PFSK-1 (cell line): ENCODE measurements at regions not wholly inside any gene's neighbourhood (a gene's known extent, or its start where the extent isn't known, plus 50 kb on each side); places are given as distances from the start of the nearest gene placed in this dataset.

Experiments
- POLR2AphosphoS5 ChIP-seq: IDR thresholded peaks from 2 replicates; pipeline ENCODE4 v1.6.1; 2012; ENCODE audit warnings: low read depth, mild to moderate bottlenecking, control low read depth, low read length, moderate library complexity
- REST ChIP-seq, 2 experiments: IDR thresholded peaks; 2 replicates each; pipeline versions ENCODE4 v1.6.1 to v1.8.0; 2011 to 2012; ENCODE audit warnings: low read depth in 2 of 2, low read length in 2 of 2, control low read depth in 1 of 2, inconsistent platforms in 1 of 2, mild to moderate bottlenecking in 1 of 2, moderate library complexity in 1 of 2; ENCODE audit not compliant: insufficient read depth in 1 of 2

- TF ChIP-seq REST (IDR thresholded peaks at IDR 0.05; ENCODE audit: insufficient read depth in 1 of 2, low read depth in 2 of 2, low read length in 2 of 2) (no peak), POLR2AphosphoS5 (no peak)
These were observed 71.2 kb upstream of the GLIS3 start for GRCh38 chr9:4371108-4371507.
